GM21723 (cell line): ENCODE measurements at regions not wholly inside any gene's neighbourhood (a gene's known extent, or its start where the extent isn't known, plus 50 kb on each side); places are given as distances from the start of the nearest gene placed in this dataset.
"Not testable (repeated sequence)": the region's sequence is repeated elsewhere in the genome, so short reads cannot be mapped to it uniquely, and the experiment has no call there.

Experiments
- ATAC-seq: cut with Tn5 transposase; IDR thresholded peaks from one replicate; pipeline ENCODE4 v1.9.1; 2021; ENCODE audit warnings: mild to moderate bottlenecking, moderate library complexity; ENCODE audit not compliant: unreplicated experiment

DNA sequence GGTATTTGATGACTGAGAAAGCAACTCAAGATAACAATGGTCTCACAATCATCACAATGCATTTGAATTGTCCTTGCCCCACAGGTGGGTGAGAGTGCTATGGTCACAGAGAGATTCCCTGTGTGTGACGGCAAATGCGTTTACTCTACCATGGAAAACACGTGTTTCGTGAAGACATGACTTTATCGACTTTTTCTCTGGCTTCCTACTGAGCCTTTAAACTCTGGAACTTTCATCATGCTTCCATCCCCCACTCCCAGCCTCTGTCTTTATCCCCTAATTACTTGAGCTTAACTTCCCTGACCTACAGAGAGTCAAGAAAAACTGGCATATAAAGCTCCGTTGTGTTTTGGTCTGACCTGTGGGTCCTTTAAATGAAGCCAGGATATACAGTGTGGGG is 414.1 kb upstream of the CLINT1 start:
- ATAC-seq = no peak

- ATAC-seq = no peak
These were observed 413.5 kb upstream of the CLINT1 start for GRCh38 chr5:158272409-158272808.

DNA sequence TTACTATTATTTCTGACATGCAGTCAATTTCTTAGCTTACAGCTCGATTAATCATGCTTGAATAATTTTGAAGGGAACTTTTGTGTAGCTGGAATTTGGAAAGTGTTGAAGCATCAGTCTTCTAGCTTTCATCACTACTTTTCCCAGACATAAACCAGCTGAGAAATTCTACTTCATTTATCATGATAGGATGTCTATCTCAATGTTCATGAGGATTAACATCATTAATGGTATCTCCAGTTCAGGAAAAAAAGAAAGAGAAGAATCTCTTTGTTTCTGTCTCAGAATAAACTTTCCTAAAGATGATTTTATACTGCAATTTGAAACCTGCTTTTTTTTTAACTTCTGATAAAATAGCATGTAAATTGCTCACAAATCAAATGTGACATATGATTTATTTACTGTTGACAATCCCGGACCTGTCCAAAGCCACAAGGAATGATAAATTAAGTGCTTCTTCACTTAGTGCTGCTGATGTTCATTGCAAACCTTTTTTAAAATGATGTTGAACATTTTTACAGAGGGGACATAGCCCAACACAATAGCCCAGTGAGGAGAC is 412.1 kb upstream of the CLINT1 start:
- no peak for ATAC-seq

DNA sequence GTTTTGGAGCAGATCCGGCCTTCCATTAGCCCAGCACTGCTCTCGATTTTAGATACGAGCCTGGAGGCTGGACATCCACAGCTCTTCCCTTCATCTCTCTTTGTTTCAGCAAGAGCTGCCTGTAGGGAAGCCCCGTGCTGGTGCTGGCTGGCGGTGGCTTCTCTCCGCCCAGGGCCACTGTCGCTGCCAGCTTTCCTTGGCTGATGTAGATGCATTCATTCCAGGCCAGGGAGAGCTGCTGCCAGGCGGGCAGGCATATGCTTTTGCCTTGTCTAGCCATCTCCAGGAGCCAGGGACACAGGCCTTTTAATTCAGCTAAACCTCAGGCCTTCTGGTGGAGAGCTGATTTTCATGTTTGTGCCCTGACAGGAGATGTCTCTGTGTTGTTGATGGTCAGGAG is 409.3 kb upstream of the CLINT1 start:
- ATAC-seq = no peak

- no peak for ATAC-seq
These were observed 408.3 kb upstream of the CLINT1 start for GRCh38 chr5:158267228-158267627.

GRCh38 chr5:158265931-158266700 is 407.2 kb upstream of the CLINT1 start:
- ATAC-seq = no peak

DNA sequence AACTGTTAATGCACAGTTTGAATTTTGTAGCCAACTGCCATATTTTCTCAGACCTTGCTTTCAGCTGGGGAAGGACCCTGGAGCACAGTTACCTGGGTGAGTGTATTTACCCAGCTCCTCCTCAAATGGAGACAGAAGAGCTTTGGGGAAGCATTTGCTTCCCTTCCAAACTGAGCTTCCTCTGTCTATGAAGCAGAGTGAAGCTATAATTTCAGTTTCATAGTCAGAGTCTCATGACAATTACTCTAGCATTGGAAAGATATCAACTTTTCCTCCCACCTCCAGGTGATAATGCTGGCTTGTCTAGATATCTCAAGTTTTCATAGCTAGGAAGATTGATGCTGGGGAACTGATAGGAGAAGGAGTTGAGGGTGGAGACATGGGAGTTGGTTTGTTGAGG is 406.4 kb upstream of the CLINT1 start:
- ATAC-seq = no peak

- ATAC-seq = no peak
These were observed 405.3 kb upstream of the CLINT1 start for GRCh38 chr5:158264264-158264663.

- ATAC-seq = no peak
These were observed 402.9 kb upstream of the CLINT1 start for GRCh38 chr5:158261674-158262367.

- no peak for ATAC-seq
These were observed 397.2 kb upstream of the CLINT1 start for GRCh38 chr5:158256096-158256495.

DNA sequence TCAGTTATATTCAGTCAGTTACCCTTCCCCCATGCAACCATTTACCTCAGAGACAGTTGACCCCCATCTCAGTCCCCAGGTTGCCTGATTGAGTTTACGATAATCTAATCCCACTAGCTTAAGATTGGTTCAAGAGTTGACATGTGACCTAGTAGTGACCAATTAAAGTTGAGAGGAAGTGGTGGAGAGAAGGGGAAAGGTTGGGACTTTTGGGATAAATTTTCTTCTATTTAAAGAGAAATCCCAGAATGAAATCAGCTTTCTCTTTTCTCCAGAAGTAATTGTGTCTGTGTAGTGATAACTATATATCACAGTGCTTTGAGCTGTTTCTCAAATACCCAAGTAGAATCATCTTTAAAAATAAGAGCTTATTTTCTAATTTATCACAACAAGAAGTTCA is 396.7 kb upstream of the CLINT1 start:
- no peak for ATAC-seq

- ATAC-seq = no peak
These were observed 387.7 kb upstream of the CLINT1 start for GRCh38 chr5:158246661-158247060.

DNA sequence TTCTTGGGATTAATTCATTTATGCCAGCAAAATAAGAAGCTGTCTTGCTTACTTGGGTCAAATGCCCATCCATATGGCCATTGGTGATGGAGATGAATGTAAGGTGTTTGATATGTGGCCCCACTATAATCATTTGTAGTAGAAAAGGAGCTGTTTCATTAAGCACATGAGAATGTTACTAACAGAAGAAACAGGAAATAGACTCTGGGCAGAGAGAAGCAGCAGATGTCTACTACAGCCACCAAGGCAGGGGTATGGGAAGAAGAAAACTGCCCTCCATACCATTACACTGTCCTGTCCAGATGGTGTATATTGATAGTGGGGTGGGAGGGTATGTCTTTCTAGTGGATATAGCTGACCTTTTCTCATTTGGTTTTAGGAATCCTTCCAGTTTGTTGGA is 386.6 kb upstream of the CLINT1 start:
- ATAC-seq = no peak

- ATAC-seq = no peak
These were observed 385.9 kb upstream of the CLINT1 start for GRCh38 chr5:158244882-158245281.

GRCh38 chr5:158236511-158237335 is 377.8 kb upstream of the CLINT1 start:
- no peak for ATAC-seq

GRCh38 chr5:158235159-158235547 is 376.2 kb upstream of the CLINT1 start:
- no peak for ATAC-seq

DNA sequence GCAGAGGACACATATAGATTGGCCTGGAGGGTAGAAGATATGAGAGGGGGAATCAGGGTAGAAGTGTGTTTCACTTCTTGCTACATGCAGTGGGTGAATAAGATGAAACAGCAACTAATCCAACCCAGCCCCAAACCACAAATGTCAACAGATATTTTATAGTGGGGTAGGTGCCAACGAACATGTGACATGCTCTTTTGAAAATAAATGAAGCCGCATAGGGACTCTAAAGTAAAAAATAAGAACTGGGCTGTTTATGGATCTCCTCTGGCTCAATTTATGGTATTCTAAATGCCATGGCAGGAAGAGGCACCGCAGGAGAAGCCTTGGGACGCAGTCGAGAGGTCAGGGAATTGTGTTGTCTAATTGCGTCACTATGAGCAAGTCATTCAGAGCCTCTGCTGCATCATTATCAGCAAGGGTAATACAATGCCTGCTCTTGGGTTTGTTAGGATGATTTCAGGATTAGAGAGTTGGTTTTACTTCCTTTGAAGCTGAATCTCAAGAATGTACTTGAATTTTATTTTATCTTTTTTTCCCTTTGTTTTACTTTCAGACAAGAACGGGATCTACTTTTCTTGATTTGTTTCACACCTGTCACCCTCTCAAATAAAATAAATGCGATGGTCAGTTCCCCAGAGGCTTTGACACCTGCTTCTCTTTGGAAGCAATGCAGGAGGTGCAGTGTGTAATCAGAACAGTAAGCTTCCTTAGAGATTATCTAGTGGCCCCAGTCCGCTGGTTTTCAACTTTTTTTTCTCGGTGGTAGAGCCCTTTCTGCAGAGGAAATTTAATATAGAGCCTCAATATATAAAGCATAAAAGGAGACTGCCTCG is 375.6 kb upstream of the CLINT1 start:
- no peak for ATAC-seq

DNA sequence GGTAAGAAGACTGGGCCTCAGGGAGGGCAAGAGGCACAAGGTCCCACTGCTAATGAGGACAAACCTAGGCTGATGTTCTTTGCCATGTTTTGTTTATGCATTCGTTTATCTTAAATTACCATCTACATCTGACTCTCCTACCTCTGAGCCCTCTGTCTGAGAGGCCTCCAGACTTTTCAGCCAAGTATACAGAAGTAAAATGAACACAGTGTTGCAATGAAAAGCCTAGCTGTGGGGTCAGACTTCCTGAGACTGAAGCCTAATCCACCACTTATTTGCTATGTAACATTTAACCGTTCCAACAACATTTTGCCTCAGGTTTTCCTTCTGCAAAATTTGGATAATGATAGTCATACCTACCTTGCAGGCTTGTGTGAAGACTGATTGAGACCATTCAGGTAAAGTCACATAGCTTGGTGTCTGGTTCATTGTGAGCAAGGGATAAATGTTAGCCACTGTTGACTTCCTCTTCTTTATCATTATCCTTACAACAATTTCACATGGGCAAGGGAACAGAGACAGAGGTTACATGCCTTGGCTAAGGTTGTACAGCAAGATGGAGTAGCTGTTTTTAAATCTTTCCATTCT is 374.9 kb upstream of the CLINT1 start:
- no peak for ATAC-seq

DNA sequence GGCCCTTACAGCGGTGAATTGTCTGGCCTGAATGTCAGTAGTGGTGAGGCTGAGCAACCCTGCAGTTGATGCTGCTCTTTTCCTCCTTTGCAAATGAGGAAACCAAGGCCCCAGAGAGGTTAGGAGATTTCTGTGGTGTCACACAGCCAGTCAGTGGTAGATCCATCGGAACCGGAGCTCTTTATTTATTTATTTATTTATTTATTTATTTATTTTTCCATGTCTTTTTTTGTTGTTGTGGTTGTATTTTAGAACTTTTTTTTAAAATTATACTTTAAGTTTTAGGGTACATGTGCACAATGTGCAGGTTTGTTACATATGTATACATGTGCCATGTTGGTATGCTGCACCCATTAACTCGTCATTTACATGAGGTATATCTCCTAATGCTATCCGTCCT is 368.4 kb upstream of the CLINT1 start:
- ATAC-seq = not testable (repeated sequence)

DNA sequence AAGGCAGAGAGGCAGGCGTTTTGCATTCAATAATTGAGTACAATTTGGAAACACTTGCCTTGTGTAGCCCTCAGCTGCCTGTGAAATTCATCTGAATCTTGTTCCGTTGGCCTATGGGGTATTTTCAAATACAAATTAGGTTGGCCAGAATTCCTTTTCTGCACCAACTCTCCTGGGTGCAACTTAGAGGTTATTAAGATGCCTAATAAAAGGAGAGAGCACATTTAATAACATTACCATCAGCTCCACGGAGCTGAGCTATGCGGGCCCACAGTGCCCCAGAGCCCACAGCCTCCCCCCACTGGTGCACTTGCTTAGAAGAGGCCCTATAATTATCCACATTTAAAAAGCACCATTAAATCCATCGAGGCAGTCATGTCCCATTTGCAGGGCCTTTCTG is 367.6 kb upstream of the CLINT1 start:
- ATAC-seq = no peak
